OCI-LY1 (cell line): ENCODE measurements at regions not wholly inside any gene's neighbourhood (a gene's known extent, or its start where the extent isn't known, plus 50 kb on each side); places are given as distances from the start of the nearest gene placed in this dataset.
"Not testable (repeated sequence)": the region's sequence is repeated elsewhere in the genome, so short reads cannot be mapped to it uniquely, and the experiment has no call there.

Source experiments
- H2AFZ ChIP-seq: fragments of 200-600 bp; sonication (generic), shearing (Covaris generic); 2 replicates; pipeline ENCODE4 v1.6.0; 2014; ENCODE audit warnings: antibody characterized with exemption, mild to moderate bottlenecking, low read length
- H3F3A ChIP-seq: fragments of 200-600 bp; sonication (generic), shearing (Covaris generic); 2 replicates; pipeline ENCODE4 v1.6.0; 2014; ENCODE audit warnings: mild to moderate bottlenecking, antibody characterized with exemption, low read length, moderate library complexity; ENCODE audit not compliant: insufficient read depth
- H3K27ac ChIP-seq: fragments of 200-600 bp; sonication (generic); 2 replicates; pipeline ENCODE4 v1.5.1; 2014; ENCODE audit warnings: low read length, mixed run types, mild to moderate bottlenecking, low read depth; ENCODE audit not compliant: poor library complexity, severe bottlenecking
- H3K27me3 ChIP-seq: fragments of 200-600 bp; sonication (generic); 2 replicates; pipeline ENCODE4 v1.6.0; 2014; ENCODE audit warnings: antibody characterized with exemption, mild to moderate bottlenecking, low read length, moderate library complexity; ENCODE audit not compliant: insufficient read depth
- H3K36me3 ChIP-seq: fragments of 200-600 bp; sonication (generic); 2 replicates; pipeline ENCODE4 v1.6.1; 2014; ENCODE audit warnings: mild to moderate bottlenecking, antibody characterized with exemption, low read length, moderate library complexity, mixed read lengths; ENCODE audit not compliant: insufficient read depth
- H3K4me1 ChIP-seq: fragments of 200-600 bp; sonication (generic); 2 replicates; pipeline ENCODE4 v1.5.1; 2014; ENCODE audit warnings: mild to moderate bottlenecking, low read length, moderate library complexity; ENCODE audit not compliant: insufficient read depth, severe bottlenecking
- H3K4me2 ChIP-seq: fragments of 200-600 bp; sonication (generic), shearing (Covaris generic); 2 replicates; pipeline ENCODE4 v1.6.1; 2014; ENCODE audit warnings: low read length
- H3K4me3 ChIP-seq: fragments of 200-600 bp; sonication (generic); 2 replicates; pipeline ENCODE4 v1.5.1; 2014; ENCODE audit warnings: low read length, low read depth, mild to moderate bottlenecking, mixed read lengths; ENCODE audit not compliant: poor library complexity, severe bottlenecking
- H3K79me2 ChIP-seq: fragments of 200-600 bp; shearing (Covaris generic); 2 replicates; pipeline ENCODE4 v1.6.1; 2016; ENCODE audit warnings: mixed run types, low read length, mixed read lengths; ENCODE audit not compliant: insufficient read depth
- H3K9ac ChIP-seq: fragments of 200-600 bp; sonication (generic), shearing (Covaris generic); 2 replicates; pipeline ENCODE4 v1.6.1; 2014; ENCODE audit warnings: mild to moderate bottlenecking, low read length, mixed read lengths
- H3K9me2 ChIP-seq: fragments of 200-600 bp; sonication (generic), shearing (Covaris generic); 2 replicates; pipeline ENCODE4 v1.6.1; 2014; ENCODE audit warnings: low read depth, mild to moderate bottlenecking, low read length, mixed read lengths
- H3K9me3 ChIP-seq: fragments of 200-600 bp; shearing (Covaris generic); 2 replicates; pipeline ENCODE4 v1.6.1; 2014; ENCODE audit warnings: low read length, mixed read lengths
- H4K20me1 ChIP-seq: fragments of 200-600 bp; sonication (generic), shearing (Covaris generic); 2 replicates; pipeline ENCODE4 v1.6.0; 2016; ENCODE audit warnings: mild to moderate bottlenecking, low read length; ENCODE audit not compliant: insufficient read depth
- EZH2 ChIP-seq: fragments of 200-600 bp; sonication (generic), shearing (Covaris generic); IDR thresholded peaks from 2 replicates; pipeline ENCODE4 v1.8.0; 2017; ENCODE audit warnings: borderline replicate concordance, mixed run types, mild to moderate bottlenecking, antibody characterized with exemption, low read length, moderate library complexity, mixed read lengths
- TF ChIP-seq, protein P1 (sequence below): fragments of 200-600 bp; sonication (generic), shearing (Covaris generic); IDR thresholded peaks from 2 replicates; pipeline ENCODE4 v1.5.1; 2017; ENCODE audit warnings: mild to moderate bottlenecking, antibody characterized with exemption, low read length, moderate library complexity, mixed read lengths

DNA sequence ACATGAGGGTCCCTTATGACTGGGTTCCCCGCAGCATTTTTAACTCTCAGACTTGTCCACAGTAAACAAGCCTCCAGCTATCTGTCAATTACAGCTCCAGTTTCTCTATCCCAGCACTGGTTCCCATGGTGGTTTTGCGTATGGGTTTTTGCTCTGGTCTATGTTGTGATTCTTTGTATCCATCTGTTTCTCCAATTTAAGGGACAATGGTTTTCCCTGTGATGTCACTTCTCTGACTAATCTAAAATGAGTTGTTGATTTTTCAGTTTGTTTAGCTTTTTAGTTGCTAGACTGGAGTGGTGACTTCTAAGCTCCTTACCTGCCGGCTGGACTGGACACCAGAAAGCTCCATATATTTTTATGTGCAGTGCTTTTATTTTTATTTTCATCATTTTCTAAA lies 303.7 kb downstream of the INHBA start:
- no peaks in the 10 kb centered on the region for H3K4me1 ChIP-seq
- TF ChIP-seq EZH2, result no peak
- TF ChIP-seq, protein P1, sequence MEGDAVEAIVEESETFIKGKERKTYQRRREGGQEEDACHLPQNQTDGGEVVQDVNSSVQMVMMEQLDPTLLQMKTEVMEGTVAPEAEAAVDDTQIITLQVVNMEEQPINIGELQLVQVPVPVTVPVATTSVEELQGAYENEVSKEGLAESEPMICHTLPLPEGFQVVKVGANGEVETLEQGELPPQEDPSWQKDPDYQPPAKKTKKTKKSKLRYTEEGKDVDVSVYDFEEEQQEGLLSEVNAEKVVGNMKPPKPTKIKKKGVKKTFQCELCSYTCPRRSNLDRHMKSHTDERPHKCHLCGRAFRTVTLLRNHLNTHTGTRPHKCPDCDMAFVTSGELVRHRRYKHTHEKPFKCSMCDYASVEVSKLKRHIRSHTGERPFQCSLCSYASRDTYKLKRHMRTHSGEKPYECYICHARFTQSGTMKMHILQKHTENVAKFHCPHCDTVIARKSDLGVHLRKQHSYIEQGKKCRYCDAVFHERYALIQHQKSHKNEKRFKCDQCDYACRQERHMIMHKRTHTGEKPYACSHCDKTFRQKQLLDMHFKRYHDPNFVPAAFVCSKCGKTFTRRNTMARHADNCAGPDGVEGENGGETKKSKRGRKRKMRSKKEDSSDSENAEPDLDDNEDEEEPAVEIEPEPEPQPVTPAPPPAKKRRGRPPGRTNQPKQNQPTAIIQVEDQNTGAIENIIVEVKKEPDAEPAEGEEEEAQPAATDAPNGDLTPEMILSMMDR, result no peak
- H3K4me2 ChIP-seq, result no peak overlapping the region
- H2AFZ ChIP-seq, result no peak overlapping the region
- H3K27me3 ChIP-seq, result no peaks in the 10 kb centered on the region; the same call in 1 of the 2 replicates
- H3K9me3 ChIP-seq, result no peaks in the 10 kb centered on the region
- no peaks in the 10 kb centered on the region for H4K20me1 ChIP-seq
- H3K36me3 ChIP-seq, result no peaks in the 10 kb centered on the region
- no peak overlapping the region for H3K9ac ChIP-seq
- H3K9me2 ChIP-seq, result no peaks in the 10 kb centered on the region
- H3K79me2 ChIP-seq, result no peaks in the 10 kb centered on the region
- H3F3A ChIP-seq, result no peaks in the 10 kb centered on the region
- H3K4me3 ChIP-seq, result no peak overlapping the region
- H3K27ac ChIP-seq, result no peak overlapping the region

DNA sequence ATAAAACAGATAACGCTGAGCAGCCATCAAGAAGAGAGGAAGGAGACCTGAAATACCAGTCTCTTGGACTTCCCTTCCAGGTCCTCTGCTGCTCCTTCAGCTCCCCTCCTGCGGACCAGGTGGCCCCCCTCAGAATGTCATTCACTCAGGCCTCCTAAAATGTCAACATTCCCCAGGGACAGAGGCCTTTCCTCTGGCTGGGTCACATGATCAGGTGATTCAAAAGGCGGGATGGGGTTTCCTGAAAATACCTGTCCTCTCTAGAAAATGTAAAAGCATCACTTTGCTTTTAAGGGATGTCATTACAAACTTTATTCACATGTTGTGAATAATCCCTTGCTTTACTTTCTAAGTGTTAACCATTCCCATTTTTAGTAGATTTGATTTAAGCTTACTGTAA lies 311.1 kb downstream of the INHBA start:
- H3K4me3 ChIP-seq, result no peak overlapping the region
- no peaks in the 10 kb centered on the region for H3K9me3 ChIP-seq
- H4K20me1 ChIP-seq, result no peaks in the 10 kb centered on the region
- no peaks in the 10 kb centered on the region for H3K36me3 ChIP-seq
- no peaks in the 10 kb centered on the region for H3K9me2 ChIP-seq
- no peaks in the 10 kb centered on the region for H3K4me1 ChIP-seq
- H3K27me3 ChIP-seq, result no peaks in the 10 kb centered on the region
- no peak overlapping the region for H3K27ac ChIP-seq
- no peaks in the 10 kb centered on the region for H3K79me2 ChIP-seq
- TF ChIP-seq, protein P1, result no peak
- no peak for TF ChIP-seq EZH2
- no peak overlapping the region for H3K9ac ChIP-seq
- no peak overlapping the region for H3K4me2 ChIP-seq
- no peak overlapping the region for H2AFZ ChIP-seq
- no peaks in the 10 kb centered on the region for H3F3A ChIP-seq

DNA sequence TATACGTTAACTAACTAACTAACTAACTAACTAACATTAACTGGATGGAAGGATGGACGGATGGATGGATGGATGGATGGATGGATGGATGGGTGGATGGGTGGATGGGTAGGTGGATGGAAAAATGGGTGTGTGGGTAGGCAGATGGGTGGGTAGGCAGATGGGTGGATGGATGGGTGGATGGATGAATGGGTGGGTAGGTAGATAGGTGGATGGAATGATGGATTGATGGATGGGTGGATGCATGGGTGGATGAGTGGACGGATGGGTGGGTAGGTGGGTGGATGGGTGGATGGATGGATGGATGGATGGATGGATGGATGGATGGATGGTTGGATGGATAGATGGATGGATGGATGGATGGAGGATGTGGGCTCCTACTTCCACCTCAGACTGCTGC lies 314.0 kb downstream of the INHBA start:
- not testable (repeated sequence) for H3K27me3 ChIP-seq, H3K9ac ChIP-seq, H2AFZ ChIP-seq, H3K4me3 ChIP-seq, H3K9me2 ChIP-seq, H3K4me2 ChIP-seq, H3K36me3 ChIP-seq, H4K20me1 ChIP-seq, H3K79me2 ChIP-seq, H3F3A ChIP-seq, H3K4me1 ChIP-seq, H3K27ac ChIP-seq, H3K9me3 ChIP-seq

DNA sequence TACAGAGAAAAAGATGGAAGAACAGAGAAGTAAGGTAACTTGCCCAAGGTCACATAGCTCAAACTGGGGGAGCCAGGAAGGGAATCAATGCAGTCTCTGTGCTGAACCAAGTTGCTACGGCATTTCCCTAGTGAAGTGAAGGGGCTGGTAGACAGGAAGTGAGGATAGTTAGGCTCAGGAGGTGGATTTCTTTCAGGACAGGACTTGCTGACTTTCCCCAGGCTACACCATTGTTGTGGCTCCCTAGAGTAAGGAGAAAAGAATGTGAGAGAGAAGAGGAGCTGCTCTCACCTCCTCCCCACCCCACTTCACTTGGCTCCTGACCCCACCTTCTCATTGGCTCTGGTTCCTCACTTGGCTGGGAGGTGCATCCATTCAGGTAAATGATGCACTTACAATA lies 316.9 kb downstream of the INHBA start:
- Histone ChIP-seq H3K79me2 (no peaks in the 10 kb centered on the region), H3K27me3 (no peaks in the 10 kb centered on the region), H3K36me3 (no peaks in the 10 kb centered on the region), H3K4me3 (no peak overlapping the region), H3K9me2 (no peaks in the 10 kb centered on the region), H3K9me3 (no peaks in the 10 kb centered on the region), H4K20me1 (no peaks in the 10 kb centered on the region), H3K9ac (no peak overlapping the region), H3K4me1 (no peaks in the 10 kb centered on the region), H2AFZ (no peak overlapping the region), H3K4me2 (no peak overlapping the region), H3F3A (no peaks in the 10 kb centered on the region), H3K27ac (no peak overlapping the region)
- TF ChIP-seq EZH2, result no peak
- TF ChIP-seq, protein P1, result no peak
